ENCODE measurements at regions not wholly inside any gene's neighbourhood (a gene's known extent, or its start where the extent isn't known, plus 50 kb on each side); places are given as distances from the start of the nearest gene placed in this dataset.

GRCh38 chr12:64931321-64931720, 106.9 kb downstream of the TBC1D30 start:
- TF ChIP-seq MYC (IDR thresholded peaks at IDR 0.05; ENCODE audit: low read depth, low read length) = no peak
- no peak for TF ChIP-seq MAX (IDR thresholded peaks at IDR 0.05; ENCODE audit: low read depth, low read length)
- no peak for TF ChIP-seq CTCF (IDR thresholded peaks at IDR 0.05; ENCODE audit: low read depth, low read length)
- TF ChIP-seq POLR2A (IDR thresholded peaks at IDR 0.05; ENCODE audit: extremely low read depth, insufficient read length) = no peak
- no peak for DNase-seq (ENCODE audit: low read depth)

DNA sequence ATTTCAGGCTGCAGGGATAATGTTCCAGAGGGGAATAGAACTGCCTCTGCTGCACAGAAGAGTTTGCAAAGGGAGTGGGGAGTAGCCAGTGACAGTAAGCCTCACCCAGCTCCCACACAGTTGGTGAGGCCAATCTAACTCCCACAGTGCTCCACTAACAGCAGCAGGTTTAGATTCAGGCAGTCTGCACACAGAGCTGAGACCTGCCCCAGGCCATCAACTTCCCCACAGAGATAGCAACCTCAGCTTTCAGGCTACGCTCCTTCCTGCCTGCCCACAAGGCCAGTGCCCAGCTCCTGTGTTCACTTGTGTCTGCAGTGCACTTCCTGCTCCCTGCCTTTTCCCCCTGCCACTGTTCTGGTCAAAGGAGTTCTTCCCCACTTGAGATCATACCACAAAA, 107.5 kb downstream of the TBC1D30 start:
- DNase-seq (ENCODE audit: low read depth) = peak; percentile 18
- no peak overlapping the region for H3K4me3 ChIP-seq (ENCODE audit: low read depth, low read length)
- TF ChIP-seq MAX (IDR thresholded peaks at IDR 0.05; ENCODE audit: low read depth, low read length) = no peak
- no peak for TF ChIP-seq CTCF (IDR thresholded peaks at IDR 0.05; ENCODE audit: low read depth, low read length)
- no peak for TF ChIP-seq POLR2A (IDR thresholded peaks at IDR 0.05; ENCODE audit: extremely low read depth, insufficient read length)

More at GRCh38 chr12:64931321-64931720, 106.9 kb downstream of the TBC1D30 start:
- H3K4me3 ChIP-seq (ENCODE audit: low read depth, low read length) = no peak overlapping the region

- TF ChIP-seq MYC (IDR thresholded peaks at IDR 0.05; ENCODE audit: low read depth, low read length) (no peak), CTCF (IDR thresholded peaks at IDR 0.05; ENCODE audit: low read depth, low read length) (no peak), POLR2A (IDR thresholded peaks at IDR 0.05; ENCODE audit: extremely low read depth, insufficient read length) (no peak), MAX (IDR thresholded peaks at IDR 0.05; ENCODE audit: low read depth, low read length) (no peak)
- no peak for DNase-seq (ENCODE audit: low read depth)
- no peak overlapping the region for H3K4me3 ChIP-seq (ENCODE audit: low read depth, low read length)
Measured at GRCh38 chr12:64933791-64934190, 109.3 kb downstream of the TBC1D30 start.

GRCh38 chr12:64937452-64937851, 113.0 kb downstream of the TBC1D30 start:
- no peak overlapping the region for H3K4me3 ChIP-seq (ENCODE audit: low read depth, low read length)
- TF ChIP-seq MYC (IDR thresholded peaks at IDR 0.05; ENCODE audit: low read depth, low read length) (no peak), POLR2A (IDR thresholded peaks at IDR 0.05; ENCODE audit: extremely low read depth, insufficient read length) (no peak), MAX (IDR thresholded peaks at IDR 0.05; ENCODE audit: low read depth, low read length) (no peak), CTCF (IDR thresholded peaks at IDR 0.05; ENCODE audit: low read depth, low read length) (no peak)
- no peak for DNase-seq (ENCODE audit: low read depth)

DNA sequence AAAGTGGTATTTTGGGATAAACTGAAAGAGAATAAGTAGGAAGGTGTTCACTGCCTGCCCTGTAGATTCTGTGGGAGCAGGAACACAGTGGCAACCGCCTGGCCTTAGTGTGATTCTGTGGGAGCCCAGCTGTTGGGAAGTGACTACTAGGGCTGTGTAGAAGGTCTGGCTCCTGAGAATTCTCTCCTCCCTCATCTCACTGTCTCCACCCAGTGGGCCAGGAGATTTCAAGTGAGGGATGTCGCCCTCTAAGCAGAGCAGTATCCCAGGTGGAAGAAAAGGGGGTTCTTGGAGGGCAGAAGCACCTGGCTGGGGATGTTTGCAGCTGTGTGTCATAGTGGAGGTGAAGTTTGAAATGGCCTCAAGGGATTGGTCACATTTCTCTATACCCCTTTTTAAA, 113.7 kb downstream of the TBC1D30 start:
- no peak for DNase-seq (ENCODE audit: low read depth)
- no peak for TF ChIP-seq MAX (IDR thresholded peaks at IDR 0.05; ENCODE audit: low read depth, low read length)
- no peak for TF ChIP-seq POLR2A (IDR thresholded peaks at IDR 0.05; ENCODE audit: extremely low read depth, insufficient read length)
- TF ChIP-seq MYC (IDR thresholded peaks at IDR 0.05; ENCODE audit: low read depth, low read length) = no peak
- TF ChIP-seq CTCF (IDR thresholded peaks at IDR 0.05; ENCODE audit: low read depth, low read length) = no peak
- no peak overlapping the region for H3K4me3 ChIP-seq (ENCODE audit: low read depth, low read length)

DNA sequence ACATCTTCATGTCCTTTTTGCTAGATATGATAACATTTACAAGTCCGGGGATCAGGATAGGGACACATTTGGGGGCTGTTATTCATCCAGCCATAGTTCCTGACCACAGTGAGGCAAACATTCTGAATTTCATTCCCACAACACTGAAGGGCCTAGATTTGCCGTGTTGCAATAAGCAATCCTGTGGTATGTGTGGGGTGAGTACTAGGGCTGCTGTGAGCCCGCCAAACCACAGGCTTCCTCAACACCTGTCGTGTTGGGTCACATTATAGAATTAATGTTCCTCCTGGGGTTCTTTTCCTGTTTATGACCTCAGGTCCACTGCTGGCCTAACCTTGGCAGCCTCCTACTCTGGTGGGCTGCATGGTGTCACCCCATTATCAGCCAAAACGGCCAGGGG, 119.2 kb downstream of the TBC1D30 start:
- DNase-seq (ENCODE audit: low read depth) = peak; percentile 59
- H3K4me3 ChIP-seq (ENCODE audit: low read depth, low read length) = no peak overlapping the region
- TF ChIP-seq MAX (IDR thresholded peaks at IDR 0.05; ENCODE audit: low read depth, low read length) = no peak
- no peak for TF ChIP-seq POLR2A (IDR thresholded peaks at IDR 0.05; ENCODE audit: extremely low read depth, insufficient read length)
- TF ChIP-seq MYC (IDR thresholded peaks at IDR 0.05; ENCODE audit: low read depth, low read length) = no peak
- TF ChIP-seq CTCF (IDR thresholded peaks at IDR 0.05; ENCODE audit: low read depth, low read length) = no peak
